Heart left ventricle (tissue), 13 donors: ENCODE measurements at regions not wholly inside any gene's neighbourhood (a gene's known extent, or its start where the extent isn't known, plus 50 kb on each side); places are given as distances from the start of the nearest gene placed in this dataset.

Source experiments
- POLR2A ChIP-seq, 2 donors: fragments of 450-650 bp; IDR thresholded peaks; one replicate each; pipeline ENCODE4 v1.6.1; 2017; ENCODE audit warnings: antibody characterized with exemption in 2 of 2, mild to moderate bottlenecking in 2 of 2, moderate library complexity in 2 of 2
- TF ChIP-seq, protein P1 (sequence below), 12 donors: fragments of 200-600 bp; sonication (generic) in 4 of 12; IDR thresholded peaks; one replicate each; pipeline versions ENCODE4 v1.5.0 to v1.8.0; 2018 to 2022; ENCODE audit warnings: antibody characterized with exemption in 12 of 12, mild to moderate bottlenecking in 5 of 12
- donor health status: ischemic (EF 13 %, LVEDD 7.1; RV severe dilation, severe dysfunction).
- donor health status: DM: no; HTN: yes; CAD: no.
- donor health status: DM: no; HTN: no; CAD: no.
- donor health status: ischemic (EF 25% LVEDD 6.9; RV normal size, moderate dysfunction).
- donor health status: ischemic (EF 25% LVEDD 5.7; RV mildly dilated, moderate dysfunction).
- donor health status: ischemic (EF 35%, LVEDD 5.7; RV mildly dilated, moderate dysfunction).
- donor health status: nonischemic (EF 11% LVEDD 7.7; RV severe dilation, severe dysfunction).
- donor health status: DM: yes; HTN: yes; CAD: no.
- donor health status: PGD.
- donor health status: ischemic (EF 29% LVEDD 5.4; RV normal size, mild dysfunction).
- donor health status: nonischemic (EF 23%, LVEDD 6.1; RV moderate dilation, normal function).

DNA sequence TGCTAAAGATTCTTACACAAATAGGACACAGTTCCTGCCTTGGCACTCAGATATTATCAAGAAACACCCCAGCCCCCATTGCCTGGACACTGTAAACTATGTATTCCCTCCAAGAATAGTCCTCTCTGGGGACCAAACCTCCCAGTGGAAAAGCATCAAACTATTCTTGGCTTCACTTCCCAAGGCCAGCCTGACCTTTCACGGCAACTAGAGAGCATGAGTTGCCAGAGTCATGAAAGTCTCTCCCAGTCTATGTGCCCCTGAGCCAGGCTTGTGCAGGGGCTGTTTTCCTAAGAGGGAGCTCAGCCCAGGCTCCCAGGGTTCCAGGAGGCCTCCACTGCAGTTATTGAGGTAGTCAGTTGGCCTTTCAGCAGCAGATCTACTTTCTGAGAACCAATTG, 251.9 kb upstream of the TGFBR2 start:
- TF ChIP-seq, protein P1, sequence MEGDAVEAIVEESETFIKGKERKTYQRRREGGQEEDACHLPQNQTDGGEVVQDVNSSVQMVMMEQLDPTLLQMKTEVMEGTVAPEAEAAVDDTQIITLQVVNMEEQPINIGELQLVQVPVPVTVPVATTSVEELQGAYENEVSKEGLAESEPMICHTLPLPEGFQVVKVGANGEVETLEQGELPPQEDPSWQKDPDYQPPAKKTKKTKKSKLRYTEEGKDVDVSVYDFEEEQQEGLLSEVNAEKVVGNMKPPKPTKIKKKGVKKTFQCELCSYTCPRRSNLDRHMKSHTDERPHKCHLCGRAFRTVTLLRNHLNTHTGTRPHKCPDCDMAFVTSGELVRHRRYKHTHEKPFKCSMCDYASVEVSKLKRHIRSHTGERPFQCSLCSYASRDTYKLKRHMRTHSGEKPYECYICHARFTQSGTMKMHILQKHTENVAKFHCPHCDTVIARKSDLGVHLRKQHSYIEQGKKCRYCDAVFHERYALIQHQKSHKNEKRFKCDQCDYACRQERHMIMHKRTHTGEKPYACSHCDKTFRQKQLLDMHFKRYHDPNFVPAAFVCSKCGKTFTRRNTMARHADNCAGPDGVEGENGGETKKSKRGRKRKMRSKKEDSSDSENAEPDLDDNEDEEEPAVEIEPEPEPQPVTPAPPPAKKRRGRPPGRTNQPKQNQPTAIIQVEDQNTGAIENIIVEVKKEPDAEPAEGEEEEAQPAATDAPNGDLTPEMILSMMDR (IDR thresholded peaks at IDR 0.05) = no peak
- no peak for TF ChIP-seq POLR2A (IDR thresholded peaks at IDR 0.05)
